Activated T-cell treated with anti-CD3 and anti-CD28 coated beads, Interleukin-2, amount 50 U/mL, for 24 hours (primary cell): ENCODE measurements at regions not wholly inside any gene's neighbourhood (a gene's known extent, or its start where the extent isn't known, plus 50 kb on each side); places are given as distances from the start of the nearest gene placed in this dataset.
"Not testable (repeated sequence)": the region's sequence is repeated elsewhere in the genome, so short reads cannot be mapped to it uniquely, and the experiment has no call there.

ENCODE experiments used
- DNase-seq: peaks from one replicate; pipeline ENCODE4 v3.0.0-alpha.2; 2020
- H3K27ac Mint-ChIP-seq: 2 replicates; pipeline ENCODE4 v1.8.0; 2020; ENCODE audit warnings: mild to moderate bottlenecking, mixed read lengths
- H3K27me3 Mint-ChIP-seq: 2 replicates; pipeline ENCODE4 v1.8.0; 2020; ENCODE audit warnings: mixed read lengths
- H3K36me3 Mint-ChIP-seq: 2 replicates; pipeline ENCODE4 v1.8.0; 2020; ENCODE audit warnings: low read depth, mixed read lengths
- H3K4me1 Mint-ChIP-seq: 2 replicates; pipeline ENCODE4 v1.8.0; 2020; ENCODE audit warnings: low read depth, mixed read lengths
- H3K4me3 Mint-ChIP-seq: 2 replicates; pipeline ENCODE4 v1.8.0; 2020; ENCODE audit warnings: mild to moderate bottlenecking, moderate library complexity, mixed read lengths
- H3K9me3 Mint-ChIP-seq: 2 replicates; pipeline ENCODE4 v1.8.0; 2020; ENCODE audit warnings: mixed read lengths

DNA sequence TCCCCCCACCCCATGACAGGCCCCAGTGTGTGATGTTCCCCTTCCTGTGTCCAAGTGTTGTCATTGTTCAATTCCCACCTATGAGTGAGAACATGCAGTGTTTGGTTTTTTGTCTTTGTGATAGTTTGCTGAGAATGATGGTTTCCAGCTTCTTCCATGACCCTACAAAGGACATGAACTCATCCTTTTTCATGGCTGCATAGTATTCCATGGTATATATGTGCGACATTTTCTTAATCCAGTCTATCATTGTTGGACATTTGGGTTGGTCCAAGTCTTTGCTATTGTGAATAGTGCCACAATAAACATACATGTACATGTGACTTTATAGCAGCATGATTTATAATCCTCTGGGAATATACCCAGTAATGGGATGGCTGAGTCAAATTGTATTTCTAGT, 927.9 kb downstream of the PLA2G4A start:
- not testable (repeated sequence) for H3K27me3 Mint-ChIP-seq, H3K4me1 Mint-ChIP-seq, H3K27ac Mint-ChIP-seq, H3K36me3 Mint-ChIP-seq, H3K9me3 Mint-ChIP-seq, H3K4me3 Mint-ChIP-seq, DNase-seq

DNA sequence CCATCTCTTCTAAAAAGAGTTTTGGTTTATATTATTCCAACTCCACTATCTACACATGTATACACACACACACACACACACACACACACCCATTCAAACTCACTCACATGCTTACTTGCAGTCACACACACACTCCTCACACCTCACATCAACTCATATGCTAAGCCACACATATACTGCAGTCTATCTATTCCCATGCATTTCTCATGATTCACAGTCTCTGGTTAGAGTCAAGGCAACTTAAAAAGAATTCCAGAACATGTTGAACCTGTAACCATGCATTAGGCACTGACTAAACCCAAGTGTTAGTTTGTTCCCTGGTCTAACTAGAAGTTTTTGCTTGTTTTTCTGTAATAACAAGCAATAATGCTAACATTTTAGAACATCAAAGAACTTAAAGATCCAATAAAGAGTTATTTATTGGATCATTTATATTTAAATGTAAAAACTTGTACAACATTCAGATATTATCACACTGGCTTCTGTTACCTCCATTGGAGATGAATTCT, 931.1 kb downstream of the PLA2G4A start:
- H3K27me3 Mint-ChIP-seq: no peaks in the 10 kb centered on the region
- peaks cover 9% of the 10 kb centered on the region for H3K9me3 Mint-ChIP-seq
- no peaks in the 10 kb centered on the region for H3K36me3 Mint-ChIP-seq
- H3K27ac Mint-ChIP-seq: no peak overlapping the region
- DNase-seq: no peak
- no peaks in the 10 kb centered on the region for H3K4me1 Mint-ChIP-seq
- no peak overlapping the region for H3K4me3 Mint-ChIP-seq

DNA sequence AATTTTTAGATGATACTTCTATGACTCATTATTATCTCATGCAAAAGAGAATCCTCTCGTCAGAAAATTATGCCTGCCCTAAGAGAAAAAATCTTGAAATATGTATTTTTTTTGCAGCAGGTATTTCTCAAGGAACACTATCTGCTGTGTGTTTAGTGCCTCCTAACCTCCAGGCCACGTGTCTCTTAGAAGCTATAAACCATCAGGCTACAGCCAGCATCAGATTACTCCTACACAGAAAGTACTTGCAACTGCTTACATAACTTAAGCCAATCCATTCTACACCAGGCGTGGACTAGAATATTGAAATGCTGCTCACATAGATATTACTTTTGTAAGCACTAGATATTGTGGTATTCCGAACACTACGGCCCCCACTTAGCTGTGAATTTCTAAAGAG, 933.4 kb downstream of the PLA2G4A start:
- H3K36me3 Mint-ChIP-seq: no peaks in the 10 kb centered on the region
- H3K4me1 Mint-ChIP-seq: no peaks in the 10 kb centered on the region
- H3K9me3 Mint-ChIP-seq: peaks cover 6% of the 10 kb centered on the region
- no peak overlapping the region for H3K4me3 Mint-ChIP-seq
- DNase-seq: no peak
- H3K27me3 Mint-ChIP-seq: no peaks in the 10 kb centered on the region
- no peak overlapping the region for H3K27ac Mint-ChIP-seq

DNA sequence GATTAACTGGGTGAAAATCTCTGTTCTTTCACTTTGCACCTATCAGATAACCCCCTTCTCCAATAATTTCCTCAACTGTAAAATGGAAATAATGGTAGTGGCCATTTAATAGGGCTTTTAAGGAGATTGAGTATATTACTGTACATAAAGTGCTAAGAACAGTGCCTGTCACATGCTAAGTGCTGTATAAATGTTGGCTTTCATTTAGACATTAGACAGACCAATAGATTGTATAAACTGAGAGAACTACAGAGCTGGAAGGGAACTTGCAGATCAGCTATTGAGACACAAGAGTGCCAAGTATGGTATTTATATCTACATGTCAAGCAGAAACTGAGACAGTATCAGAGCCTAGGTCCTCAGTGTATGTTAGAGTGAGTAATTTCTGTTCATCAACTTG, 934.7 kb downstream of the PLA2G4A start:
- H3K27ac Mint-ChIP-seq: no peak overlapping the region
- no peaks in the 10 kb centered on the region for H3K27me3 Mint-ChIP-seq
- H3K9me3 Mint-ChIP-seq: peaks cover 10% of the 10 kb centered on the region
- no peak overlapping the region for H3K4me3 Mint-ChIP-seq
- no peaks in the 10 kb centered on the region for H3K36me3 Mint-ChIP-seq
- DNase-seq: no peak
- no peaks in the 10 kb centered on the region for H3K4me1 Mint-ChIP-seq

DNA sequence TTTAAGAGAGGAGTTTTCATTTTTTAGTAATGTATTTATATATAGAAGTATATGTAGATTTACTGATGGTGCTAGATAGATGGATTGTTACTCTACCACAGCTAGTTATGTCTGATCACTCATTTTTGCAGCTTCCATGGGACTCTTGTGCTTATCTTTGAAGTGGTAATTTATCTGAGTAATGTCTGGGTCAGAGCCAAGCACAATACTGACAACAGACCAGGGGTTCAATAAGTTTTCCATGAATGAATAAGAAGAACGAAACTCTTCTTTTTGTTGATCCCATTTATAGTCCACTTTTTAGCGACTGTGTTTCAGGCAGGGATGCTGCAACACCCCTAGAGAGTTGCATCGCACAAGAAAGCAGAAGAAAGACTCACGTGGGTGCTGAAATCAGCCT, 935.2 kb downstream of the PLA2G4A start:
- peaks cover 10% of the 10 kb centered on the region for H3K9me3 Mint-ChIP-seq
- no peaks in the 10 kb centered on the region for H3K27me3 Mint-ChIP-seq
- H3K4me1 Mint-ChIP-seq: no peaks in the 10 kb centered on the region
- H3K4me3 Mint-ChIP-seq: no peak overlapping the region
- no peak overlapping the region for H3K27ac Mint-ChIP-seq
- H3K36me3 Mint-ChIP-seq: no peaks in the 10 kb centered on the region
- DNase-seq: no peak

- no peak for DNase-seq
- Mint-ChIP-seq H3K4me3 (no peak overlapping the region), H3K4me1 (no peaks in the 10 kb centered on the region), H3K27ac (no peak overlapping the region), H3K9me3 (peaks cover 6% of the 10 kb centered on the region), H3K27me3 (no peaks in the 10 kb centered on the region), H3K36me3 (no peaks in the 10 kb centered on the region)
Measured at GRCh38 chr1:187771396-187771795, 942.6 kb downstream of the PLA2G4A start.

- no peak overlapping the region for H3K4me3 Mint-ChIP-seq
- no peaks in the 10 kb centered on the region for H3K36me3 Mint-ChIP-seq
- no peak for DNase-seq
- no peak overlapping the region for H3K27ac Mint-ChIP-seq
- H3K27me3 Mint-ChIP-seq: no peaks in the 10 kb centered on the region
- no peaks in the 10 kb centered on the region for H3K9me3 Mint-ChIP-seq
- no peaks in the 10 kb centered on the region for H3K4me1 Mint-ChIP-seq
Measured at GRCh38 chr1:187773168-187773567, 944.4 kb downstream of the PLA2G4A start.

- H3K4me1 Mint-ChIP-seq: no peaks in the 10 kb centered on the region
- no peak for DNase-seq
- no peaks in the 10 kb centered on the region for H3K36me3 Mint-ChIP-seq
- no peak overlapping the region for H3K4me3 Mint-ChIP-seq
- no peak overlapping the region for H3K27ac Mint-ChIP-seq
- peaks cover 2% of the 10 kb centered on the region for H3K9me3 Mint-ChIP-seq
- no peaks in the 10 kb centered on the region for H3K27me3 Mint-ChIP-seq
Measured at GRCh38 chr1:187787736-187788135, 959.0 kb downstream of the PLA2G4A start.

DNA sequence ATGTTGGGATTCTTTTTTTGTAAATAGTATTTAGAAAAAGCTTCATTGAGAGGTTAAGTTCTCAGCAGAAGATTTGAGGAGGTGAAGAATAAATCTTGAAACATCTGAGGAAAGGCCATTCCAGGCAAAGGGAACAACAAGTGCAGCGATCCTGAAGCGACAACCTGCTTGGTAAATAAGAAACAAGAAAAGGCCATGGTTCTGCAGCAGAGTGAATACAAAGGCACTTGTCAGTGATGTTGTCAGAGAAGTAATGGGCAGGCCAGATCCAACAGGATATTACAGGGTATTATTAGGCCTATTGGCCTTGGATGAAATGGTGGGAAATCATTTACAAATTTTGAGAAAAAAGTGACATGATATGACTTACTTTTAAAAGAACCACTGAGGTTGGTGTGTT, 960.0 kb downstream of the PLA2G4A start:
- H3K27ac Mint-ChIP-seq: no peak overlapping the region
- H3K9me3 Mint-ChIP-seq: peaks cover 3% of the 10 kb centered on the region
- no peak overlapping the region for H3K4me3 Mint-ChIP-seq
- no peak for DNase-seq
- H3K4me1 Mint-ChIP-seq: no peaks in the 10 kb centered on the region
- no peaks in the 10 kb centered on the region for H3K27me3 Mint-ChIP-seq
- no peaks in the 10 kb centered on the region for H3K36me3 Mint-ChIP-seq

GRCh38 chr1:187790724-187791123, 962.0 kb downstream of the PLA2G4A start:
- Mint-ChIP-seq H3K27me3 (no peaks in the 10 kb centered on the region), H3K4me3 (no peak overlapping the region), H3K36me3 (no peaks in the 10 kb centered on the region), H3K9me3 (peaks cover 3% of the 10 kb centered on the region), H3K27ac (no peak overlapping the region), H3K4me1 (no peaks in the 10 kb centered on the region)
- no peak for DNase-seq

DNA sequence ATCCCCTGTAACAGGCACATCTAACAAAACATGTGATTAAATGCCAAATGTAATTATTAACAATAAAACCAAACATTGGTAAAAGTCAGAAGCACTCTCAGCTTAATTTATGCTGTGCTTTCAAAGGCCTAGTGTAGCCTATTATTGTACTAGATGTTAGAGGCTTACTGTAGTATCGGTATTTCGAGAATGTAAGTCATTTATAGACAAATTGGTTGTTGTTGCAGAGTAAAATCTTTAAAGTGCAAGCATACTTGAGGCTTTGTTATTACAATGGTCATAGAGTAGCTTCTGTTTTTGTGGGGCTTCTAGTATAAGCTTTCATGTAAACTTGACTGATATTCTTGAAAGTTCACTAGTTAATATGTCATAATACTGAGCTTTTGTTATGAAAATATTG, 965.8 kb downstream of the PLA2G4A start:
- H3K27ac Mint-ChIP-seq: no peak overlapping the region
- DNase-seq: no peak
- no peaks in the 10 kb centered on the region for H3K4me1 Mint-ChIP-seq
- peaks cover 6% of the 10 kb centered on the region for H3K9me3 Mint-ChIP-seq
- no peaks in the 10 kb centered on the region for H3K27me3 Mint-ChIP-seq
- H3K4me3 Mint-ChIP-seq: no peak overlapping the region
- H3K36me3 Mint-ChIP-seq: no peaks in the 10 kb centered on the region

- no peaks in the 10 kb centered on the region for H3K27me3 Mint-ChIP-seq
- no peaks in the 10 kb centered on the region for H3K4me1 Mint-ChIP-seq
- no peak for DNase-seq
- H3K27ac Mint-ChIP-seq: no peak overlapping the region
- no peaks in the 10 kb centered on the region for H3K36me3 Mint-ChIP-seq
- H3K9me3 Mint-ChIP-seq: no peaks in the 10 kb centered on the region
- H3K4me3 Mint-ChIP-seq: no peak overlapping the region
Measured at GRCh38 chr1:187809549-187809948, 980.8 kb downstream of the PLA2G4A start.

DNA sequence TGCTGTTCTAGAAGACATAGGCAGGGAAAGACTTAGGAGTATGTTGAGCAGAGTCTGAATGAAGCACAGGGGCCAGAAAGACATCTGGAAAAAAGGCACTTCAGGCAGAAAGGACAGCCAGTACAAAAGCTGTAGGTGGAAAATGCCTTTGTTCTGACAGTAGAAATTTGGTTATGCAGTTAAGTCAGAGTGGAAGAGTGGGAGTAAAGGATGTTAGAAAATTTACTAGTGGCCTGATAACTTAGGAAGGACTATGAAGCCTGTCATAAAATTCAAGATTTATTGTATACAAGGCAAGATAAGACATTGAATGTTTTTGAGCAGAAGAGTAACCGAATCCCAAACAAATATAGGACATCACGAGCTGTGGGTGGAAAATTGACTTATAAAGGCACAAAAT, 987.9 kb downstream of the PLA2G4A start:
- Mint-ChIP-seq H3K4me3 (no peak overlapping the region), H3K27ac (no peak overlapping the region), H3K27me3 (no peaks in the 10 kb centered on the region), H3K36me3 (no peaks in the 10 kb centered on the region), H3K9me3 (peaks cover 5% of the 10 kb centered on the region), H3K4me1 (no peaks in the 10 kb centered on the region)
- DNase-seq: no peak

DNA sequence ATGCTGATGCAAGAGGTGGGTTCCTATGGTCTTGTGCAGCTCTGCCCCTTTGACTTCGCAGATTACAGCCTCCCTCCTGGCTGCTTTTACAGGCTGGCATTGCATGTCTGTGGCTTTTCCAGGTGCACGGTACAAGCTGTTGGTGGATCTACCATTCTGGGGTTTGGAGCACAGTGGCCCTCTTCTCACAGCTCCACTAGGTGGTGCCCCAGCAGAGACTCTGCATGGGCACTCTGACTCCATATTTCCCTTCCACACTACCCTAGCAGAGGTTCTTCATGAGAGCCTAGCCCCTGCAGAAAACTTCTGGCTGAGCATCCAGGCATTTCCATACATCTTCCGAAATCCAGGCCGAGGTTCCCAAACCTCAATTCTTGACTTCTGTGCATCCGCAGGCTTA, 989.0 kb downstream of the PLA2G4A start:
- Mint-ChIP-seq H3K27ac (no peak overlapping the region), H3K27me3 (no peaks in the 10 kb centered on the region)

GRCh38 chr1:187819086-187819485, 990.3 kb downstream of the PLA2G4A start:
- H3K36me3 Mint-ChIP-seq: no peaks in the 10 kb centered on the region
- H3K4me3 Mint-ChIP-seq: no peak overlapping the region
- no peaks in the 10 kb centered on the region for H3K27me3 Mint-ChIP-seq
- H3K9me3 Mint-ChIP-seq: peaks cover 12% of the 10 kb centered on the region
- no peak for DNase-seq
- no peaks in the 10 kb centered on the region for H3K4me1 Mint-ChIP-seq
- no peak overlapping the region for H3K27ac Mint-ChIP-seq

More for the DNA sequence above, 989.0 kb downstream of the PLA2G4A start:
- Mint-ChIP-seq H3K4me3 (no peak overlapping the region), H3K9me3 (peaks cover 12% of the 10 kb centered on the region), H3K36me3 (no peaks in the 10 kb centered on the region), H3K4me1 (no peaks in the 10 kb centered on the region)
- no peak for DNase-seq

GRCh38 chr1:187836557-187836956, 1007.8 kb downstream of the PLA2G4A start:
- H3K4me1 Mint-ChIP-seq: no peaks in the 10 kb centered on the region
- DNase-seq: no peak
- peaks cover 9% of the 10 kb centered on the region for H3K9me3 Mint-ChIP-seq
- H3K4me3 Mint-ChIP-seq: no peak overlapping the region
- no peak overlapping the region for H3K27ac Mint-ChIP-seq
- H3K27me3 Mint-ChIP-seq: no peaks in the 10 kb centered on the region
- no peaks in the 10 kb centered on the region for H3K36me3 Mint-ChIP-seq
